ENCODE measurements at regions not wholly inside any gene's neighbourhood (a gene's known extent, or its start where the extent isn't known, plus 50 kb on each side); places are given as distances from the start of the nearest gene placed in this dataset.

DNA sequence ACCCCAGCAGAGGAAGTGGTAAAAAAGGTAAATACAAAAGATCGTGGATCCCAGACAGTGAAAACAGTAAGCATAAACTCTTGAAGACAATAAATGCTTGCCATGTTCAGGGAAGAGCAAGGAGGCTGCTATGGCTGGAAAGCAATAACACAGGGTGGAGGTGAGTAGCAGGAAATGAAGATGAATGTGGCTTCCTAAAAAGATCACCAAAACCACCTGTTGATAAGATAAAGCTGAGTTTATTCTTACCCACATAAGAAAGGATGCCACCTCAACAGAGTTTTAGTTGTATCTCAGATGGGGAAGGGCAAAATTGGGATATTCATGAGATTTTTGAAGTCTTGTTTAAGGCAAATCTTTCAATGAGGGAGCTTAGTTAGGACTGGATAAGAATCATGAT, 273.3 kb downstream of the MSX2 start:
- H3K4me3 ChIP-seq (ENCODE audit: low read depth, low read length), result no peak overlapping the region
- DNase-seq, result no peak
- TF ChIP-seq, protein P1, sequence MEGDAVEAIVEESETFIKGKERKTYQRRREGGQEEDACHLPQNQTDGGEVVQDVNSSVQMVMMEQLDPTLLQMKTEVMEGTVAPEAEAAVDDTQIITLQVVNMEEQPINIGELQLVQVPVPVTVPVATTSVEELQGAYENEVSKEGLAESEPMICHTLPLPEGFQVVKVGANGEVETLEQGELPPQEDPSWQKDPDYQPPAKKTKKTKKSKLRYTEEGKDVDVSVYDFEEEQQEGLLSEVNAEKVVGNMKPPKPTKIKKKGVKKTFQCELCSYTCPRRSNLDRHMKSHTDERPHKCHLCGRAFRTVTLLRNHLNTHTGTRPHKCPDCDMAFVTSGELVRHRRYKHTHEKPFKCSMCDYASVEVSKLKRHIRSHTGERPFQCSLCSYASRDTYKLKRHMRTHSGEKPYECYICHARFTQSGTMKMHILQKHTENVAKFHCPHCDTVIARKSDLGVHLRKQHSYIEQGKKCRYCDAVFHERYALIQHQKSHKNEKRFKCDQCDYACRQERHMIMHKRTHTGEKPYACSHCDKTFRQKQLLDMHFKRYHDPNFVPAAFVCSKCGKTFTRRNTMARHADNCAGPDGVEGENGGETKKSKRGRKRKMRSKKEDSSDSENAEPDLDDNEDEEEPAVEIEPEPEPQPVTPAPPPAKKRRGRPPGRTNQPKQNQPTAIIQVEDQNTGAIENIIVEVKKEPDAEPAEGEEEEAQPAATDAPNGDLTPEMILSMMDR (IDR thresholded peaks at IDR 0.05; ENCODE audit: low read depth, low read length), result no peak
- H3K9me3 ChIP-seq (ENCODE audit: severe bottlenecking), result no peaks in the 10 kb centered on the region
- H3K36me3 ChIP-seq, result no peaks in the 10 kb centered on the region
- no peak overlapping the region for H3K27ac ChIP-seq
- peaks cover 58% of the 10 kb centered on the region for H3K27me3 ChIP-seq (ENCODE audit: insufficient read depth, low read depth, severe bottlenecking)

DNA sequence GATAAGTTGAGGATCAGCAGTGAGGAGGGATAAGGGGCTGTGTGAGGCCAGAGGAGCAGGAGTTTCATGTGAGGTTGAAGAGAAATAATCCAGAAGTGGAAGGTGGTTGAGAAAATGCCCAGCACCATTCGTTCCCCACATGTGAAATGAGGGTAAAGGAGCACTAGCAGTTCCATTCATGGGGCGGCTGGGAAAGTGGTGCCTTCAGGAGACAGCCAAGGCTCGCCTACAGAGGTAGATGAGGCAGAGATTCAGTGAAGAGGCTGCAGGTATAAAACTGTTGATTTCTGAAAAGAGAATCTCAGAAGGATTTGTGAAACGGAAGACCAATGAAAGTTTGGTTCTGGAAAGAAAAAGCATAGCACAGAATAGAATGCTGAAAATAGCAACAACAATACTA, 272.6 kb downstream of the MSX2 start:
- Histone ChIP-seq H3K4me3 (ENCODE audit: low read depth, low read length) (no peak overlapping the region), H3K36me3 (no peaks in the 10 kb centered on the region), H3K27me3 (ENCODE audit: insufficient read depth, low read depth, severe bottlenecking) (peaks cover 56% of the 10 kb centered on the region), H3K9me3 (ENCODE audit: severe bottlenecking) (no peaks in the 10 kb centered on the region), H3K27ac (no peak overlapping the region)
- DNase-seq, result no peak
- TF ChIP-seq, protein P1 (IDR thresholded peaks at IDR 0.05; ENCODE audit: low read depth, low read length), result no peak

GRCh38 chr5:174995827-174996226, 271.4 kb downstream of the MSX2 start:
- H3K4me3 ChIP-seq (ENCODE audit: low read depth, low read length), result no peak overlapping the region

GRCh38 chr5:174991847-174992246, 267.5 kb downstream of the MSX2 start:
- no peak overlapping the region for H3K27ac ChIP-seq
- H3K9me3 ChIP-seq (ENCODE audit: severe bottlenecking), result no peaks in the 10 kb centered on the region
- H3K4me3 ChIP-seq (ENCODE audit: low read depth, low read length), result no peak overlapping the region
- no peaks in the 10 kb centered on the region for H3K36me3 ChIP-seq
- TF ChIP-seq, protein P1 (IDR thresholded peaks at IDR 0.05; ENCODE audit: low read depth, low read length), result no peak
- DNase-seq, result no peak
- peaks cover 64% of the 10 kb centered on the region for H3K27me3 ChIP-seq (ENCODE audit: insufficient read depth, low read depth, severe bottlenecking)

More at GRCh38 chr5:174995827-174996226, 271.4 kb downstream of the MSX2 start:
- Histone ChIP-seq H3K27me3 (ENCODE audit: insufficient read depth, low read depth, severe bottlenecking) (peaks cover 64% of the 10 kb centered on the region), H3K9me3 (ENCODE audit: severe bottlenecking) (no peaks in the 10 kb centered on the region), H3K27ac (no peak overlapping the region), H3K36me3 (no peaks in the 10 kb centered on the region)
- no peak for DNase-seq
- TF ChIP-seq, protein P1 (IDR thresholded peaks at IDR 0.05; ENCODE audit: low read depth, low read length), result no peak

DNA sequence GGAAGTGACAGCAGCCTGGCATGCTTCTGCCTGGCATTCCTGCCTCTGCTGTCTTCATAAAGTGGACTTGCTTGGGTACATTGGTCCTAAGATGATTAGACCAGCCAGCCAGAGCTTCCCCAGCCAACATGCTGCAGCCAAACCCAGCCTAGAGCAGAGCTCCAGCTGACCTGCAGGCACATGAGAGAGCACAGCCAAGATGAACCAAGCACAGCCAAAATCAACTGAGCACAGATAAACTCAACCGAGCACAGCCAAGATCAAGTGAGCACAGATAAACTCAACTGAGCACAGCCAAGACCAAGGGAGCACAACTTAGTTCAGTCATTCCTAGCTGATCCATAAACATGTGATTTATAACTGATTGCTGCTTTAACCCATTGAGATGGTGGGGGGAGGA, 266.5 kb downstream of the MSX2 start:
- TF ChIP-seq, protein P1 (IDR thresholded peaks at IDR 0.05; ENCODE audit: low read depth, low read length), result no peak
- DNase-seq, result no peak
- Histone ChIP-seq H3K36me3 (no peaks in the 10 kb centered on the region), H3K27me3 (ENCODE audit: insufficient read depth, low read depth, severe bottlenecking) (peaks cover 67% of the 10 kb centered on the region), H3K27ac (no peak overlapping the region), H3K9me3 (ENCODE audit: severe bottlenecking) (no peaks in the 10 kb centered on the region), H3K4me3 (ENCODE audit: low read depth, low read length) (no peak overlapping the region)

- H3K9me3 ChIP-seq (ENCODE audit: severe bottlenecking), result no peaks in the 10 kb centered on the region
- no peak for DNase-seq
- H3K36me3 ChIP-seq, result no peaks in the 10 kb centered on the region
- peaks cover 80% of the 10 kb centered on the region for H3K27me3 ChIP-seq (ENCODE audit: insufficient read depth, low read depth, severe bottlenecking)
- H3K27ac ChIP-seq, result no peak overlapping the region
- TF ChIP-seq, protein P1 (IDR thresholded peaks at IDR 0.05; ENCODE audit: low read depth, low read length), result no peak
- H3K4me3 ChIP-seq (ENCODE audit: low read depth, low read length), result no peak overlapping the region
These were observed 263.1 kb downstream of the MSX2 start for GRCh38 chr5:174987443-174988012.
